ENCODE measurements at regions not wholly inside any gene's neighbourhood (a gene's known extent, or its start where the extent isn't known, plus 50 kb on each side); places are given as distances from the start of the nearest gene placed in this dataset.

DNA sequence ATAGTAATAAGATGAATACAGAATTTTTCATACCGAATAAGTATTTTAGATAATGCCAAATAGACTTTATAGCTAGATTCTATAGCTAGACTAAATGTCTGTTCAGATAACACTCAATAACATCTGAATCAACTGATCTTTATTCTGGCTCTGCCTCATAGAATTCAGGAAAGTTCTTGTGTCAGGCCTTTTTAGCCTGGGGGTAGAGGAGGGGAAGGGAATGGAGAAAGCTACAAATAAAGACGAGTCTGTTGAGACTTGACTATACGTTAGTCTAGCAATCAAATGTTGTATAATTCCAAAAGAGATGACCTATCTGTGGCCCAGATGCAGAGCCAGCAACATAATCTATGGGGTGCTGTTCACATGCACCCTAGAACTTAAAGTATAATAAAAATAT, 106.6 kb upstream of the ABI3BP start:
- ATAC-seq, result no peak

DNA sequence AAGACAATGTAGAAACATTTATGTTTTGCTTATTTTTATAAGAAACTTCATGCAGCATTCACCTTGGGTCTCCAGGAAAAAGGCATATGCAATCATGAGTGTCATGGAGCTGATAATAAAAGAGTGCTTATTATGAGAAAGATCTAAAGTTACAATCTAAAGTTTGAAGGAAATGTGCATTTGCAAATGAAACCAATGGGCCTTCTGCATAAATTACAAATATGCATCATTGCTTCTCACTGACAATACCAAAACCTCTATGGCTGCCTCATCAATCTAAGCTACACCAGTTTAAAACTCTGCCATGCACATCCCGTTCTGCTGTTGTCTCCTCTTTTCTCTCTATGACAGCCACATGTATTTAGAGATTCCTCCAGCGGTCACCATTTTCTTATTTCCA, 103.2 kb upstream of the ABI3BP start:
- intact Hi-C loops (cut with micrococcal nuclease), result no loop called here
- ATAC-seq (no peak), DNase-seq (no peak)

More for the DNA sequence above, 106.6 kb upstream of the ABI3BP start:
- DNase-seq, result no peak
- intact Hi-C loops (cut with micrococcal nuclease), result no loop called here

DNA sequence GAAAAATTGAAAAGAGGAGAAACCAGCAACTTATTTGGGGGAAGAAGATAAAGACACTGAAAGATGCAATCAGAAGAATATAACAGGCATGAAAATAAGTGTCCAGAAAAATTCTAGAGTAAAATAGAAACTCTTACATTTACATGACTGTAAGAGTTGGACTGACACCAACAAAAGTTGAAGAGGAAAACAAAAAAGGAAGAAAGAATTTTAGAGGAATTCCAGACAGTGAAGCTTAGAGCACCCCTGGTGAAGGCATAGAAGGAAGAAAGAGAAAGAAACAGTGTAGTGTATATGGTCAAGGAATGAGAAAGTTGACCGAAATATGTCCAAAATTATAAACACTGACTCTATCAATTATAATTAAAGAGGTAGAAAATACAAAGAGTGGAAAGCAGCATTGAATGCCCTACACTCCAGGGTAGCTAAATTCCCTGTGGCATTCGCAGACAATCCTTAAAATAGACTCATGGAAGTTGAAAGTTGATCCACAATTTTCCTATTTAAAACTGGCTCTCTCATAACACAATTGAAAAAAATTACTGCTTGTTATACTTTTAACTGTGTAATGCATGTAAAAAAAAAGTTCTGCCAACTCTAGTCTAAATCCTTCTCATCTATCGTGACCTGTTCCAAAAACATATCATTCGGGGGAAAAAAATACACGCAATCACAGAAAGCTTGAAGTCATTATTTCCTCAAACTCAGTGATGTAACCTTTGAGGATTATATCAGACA, 102.6 kb upstream of the ABI3BP start:
- ATAC-seq (no peak), DNase-seq (no peak)
- intact Hi-C loops (cut with micrococcal nuclease), result no loop called here

DNA sequence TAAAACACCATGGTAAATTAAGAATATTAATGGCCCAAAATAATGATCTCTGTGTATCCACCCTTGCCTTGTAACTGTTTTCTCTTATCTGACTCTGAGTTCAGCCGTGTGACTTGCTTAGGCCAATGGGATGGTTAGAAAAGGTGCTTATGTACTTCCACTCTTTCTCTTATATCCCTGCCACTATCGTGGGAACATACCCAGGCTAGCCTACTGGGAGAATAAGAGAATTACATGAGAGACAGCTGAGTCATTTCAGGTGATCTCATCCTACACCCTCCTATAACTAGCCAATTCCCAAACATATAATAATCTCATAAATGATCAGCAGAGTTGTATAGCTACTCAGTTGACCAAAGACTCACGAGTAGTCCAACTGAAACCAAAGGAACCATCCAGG, 98.3 kb upstream of the ABI3BP start:
- DNase-seq (no peak), ATAC-seq (no peak)
- intact Hi-C loops (cut with micrococcal nuclease), result no loop called here

DNA sequence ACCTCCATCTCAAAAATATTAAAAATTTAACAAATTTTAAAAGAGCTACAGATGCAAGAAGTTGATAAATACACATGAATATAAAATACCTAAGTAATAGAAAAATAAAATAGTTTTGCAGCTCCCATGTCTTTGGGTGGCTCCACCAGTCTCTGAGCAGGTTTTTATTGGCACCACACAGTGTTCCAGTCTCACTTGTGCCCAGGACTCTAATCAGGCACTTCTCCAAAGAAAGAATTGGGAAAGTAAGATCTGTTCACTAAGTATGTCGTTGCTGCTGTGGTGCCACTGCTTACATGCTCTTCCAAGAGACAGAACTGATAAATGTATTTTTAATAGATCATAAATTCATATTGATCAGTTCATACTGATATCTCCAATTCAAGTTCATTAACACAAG, 92.5 kb upstream of the ABI3BP start:
- DNase-seq (no peak), ATAC-seq (peak; percentile 51)
- intact Hi-C loops (cut with micrococcal nuclease), result no loop called here

DNA sequence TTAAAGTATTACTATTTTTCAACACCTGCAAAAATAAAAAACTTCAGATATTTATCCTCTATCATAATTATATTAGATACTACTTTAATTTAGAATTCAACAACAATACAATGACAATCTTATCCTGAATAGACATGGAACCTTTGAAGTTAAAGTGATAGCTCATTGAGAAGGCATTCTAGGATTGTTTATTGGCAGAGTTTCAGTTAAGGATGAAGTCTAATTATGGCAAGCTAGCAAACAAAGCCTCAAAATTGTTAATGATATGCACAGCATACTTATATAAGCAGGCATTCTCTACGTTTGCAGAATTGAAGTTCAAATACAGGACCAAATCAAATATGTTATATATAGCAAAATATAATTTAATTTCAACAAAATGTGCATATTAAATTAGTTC, 91.2 kb upstream of the ABI3BP start:
- intact Hi-C loops (cut with micrococcal nuclease), result no loop called here
- DNase-seq, result no peak
- peak; percentile 47 for ATAC-seq

DNA sequence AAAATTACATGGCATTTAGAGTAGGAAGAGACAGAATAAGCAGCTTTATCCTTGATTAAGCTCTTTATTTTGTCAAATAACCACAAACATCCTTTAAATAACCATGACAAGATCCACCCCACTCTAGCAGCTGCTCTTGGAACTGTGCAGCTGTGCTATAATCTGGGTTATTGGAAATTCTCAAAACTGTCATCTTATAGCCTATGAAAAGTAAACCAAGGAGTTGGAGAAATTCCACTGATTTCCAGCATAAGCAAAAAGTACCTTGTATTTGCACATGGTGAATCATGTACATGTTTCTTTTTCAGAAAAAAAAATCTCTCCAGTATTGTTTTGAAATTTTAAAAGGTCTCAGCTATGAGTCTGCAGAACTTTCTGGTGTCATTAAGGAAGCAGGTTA, 88.8 kb upstream of the ABI3BP start:
- no peak for DNase-seq
- no peak for ATAC-seq

DNA sequence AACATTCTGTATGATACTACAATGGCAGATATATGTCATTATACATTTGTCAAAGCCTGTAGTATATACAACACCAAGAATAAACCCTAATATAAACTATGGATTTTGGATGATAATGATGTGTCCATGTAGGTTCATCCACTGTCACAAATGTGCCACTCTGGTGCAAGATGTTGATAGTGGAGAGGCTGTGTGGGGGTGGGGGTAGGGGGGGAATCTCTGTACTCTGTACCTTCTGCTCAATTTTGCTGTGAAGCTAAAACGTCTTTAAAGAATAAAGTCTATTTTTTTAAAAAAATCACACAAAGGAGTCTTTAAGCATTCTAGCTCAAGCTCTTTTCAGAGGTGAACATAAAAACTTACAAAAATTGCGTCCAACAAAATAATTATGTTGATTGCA, 88.2 kb upstream of the ABI3BP start:
- ATAC-seq (no peak), DNase-seq (no peak)
- intact Hi-C loops (cut with micrococcal nuclease), result no loop called here

More for the DNA sequence above, 88.8 kb upstream of the ABI3BP start:
- intact Hi-C loops (cut with micrococcal nuclease), result no loop called here

DNA sequence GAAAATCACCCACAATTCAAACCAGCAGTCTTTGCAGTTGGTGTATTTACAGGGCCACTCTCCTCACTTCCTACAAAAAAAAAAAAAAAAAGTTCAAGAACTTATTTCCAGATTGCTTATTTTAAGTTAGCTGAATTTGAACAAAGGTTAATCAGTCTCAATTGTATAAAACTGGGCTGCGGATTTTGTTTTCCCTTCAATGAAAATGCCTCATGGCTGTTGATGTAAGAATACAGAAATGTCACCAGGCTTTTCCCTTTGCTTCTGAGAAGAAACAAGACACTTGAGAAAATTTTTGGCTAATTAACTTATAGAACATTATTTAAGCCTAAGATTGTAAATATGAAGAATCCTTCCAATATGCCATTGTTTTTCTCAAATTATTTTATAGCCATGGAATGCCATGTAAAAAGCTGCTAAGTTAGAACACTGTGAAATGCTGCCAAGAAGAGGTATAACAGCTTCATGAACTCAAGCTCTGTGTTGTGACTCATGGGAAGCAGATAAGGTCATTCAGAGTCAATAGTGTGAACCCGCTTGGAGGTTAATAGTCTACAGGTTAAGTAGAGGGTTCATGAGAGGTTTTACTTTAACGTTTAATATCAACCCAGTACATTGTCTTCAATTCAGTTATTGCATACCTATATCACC, 84.3 kb upstream of the ABI3BP start:
- ATAC-seq (no peak), DNase-seq (no peak)
- intact Hi-C loops (cut with micrococcal nuclease), result loop anchor here (10.0 kb wide), 1 partner anchor 117 kb away; no protein-coding TSS in a partner anchor

DNA sequence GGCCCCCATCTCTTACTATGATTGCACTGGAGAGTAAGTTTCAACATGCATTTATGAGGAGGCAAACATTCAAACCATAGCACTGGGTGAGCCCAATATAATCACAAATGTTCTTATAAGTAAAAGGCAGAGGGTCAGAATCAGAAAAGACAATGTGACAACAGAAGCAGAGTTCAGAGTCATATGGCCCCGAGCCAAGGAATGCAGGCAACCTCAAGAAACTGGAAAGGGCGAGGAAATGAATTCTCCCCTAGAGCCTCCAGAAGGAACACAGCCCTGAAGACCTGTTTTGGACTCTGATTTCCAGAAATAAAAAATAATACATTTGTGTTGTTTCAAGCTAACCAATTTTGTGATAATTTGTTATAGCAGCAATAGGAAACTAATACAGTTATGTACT, 81.3 kb upstream of the ABI3BP start:
- no peak for ATAC-seq
- intact Hi-C loops (cut with micrococcal nuclease), result loop anchor here (10.0 kb wide), 1 partner anchor 120 kb away; no protein-coding TSS in a partner anchor
- no peak for DNase-seq

DNA sequence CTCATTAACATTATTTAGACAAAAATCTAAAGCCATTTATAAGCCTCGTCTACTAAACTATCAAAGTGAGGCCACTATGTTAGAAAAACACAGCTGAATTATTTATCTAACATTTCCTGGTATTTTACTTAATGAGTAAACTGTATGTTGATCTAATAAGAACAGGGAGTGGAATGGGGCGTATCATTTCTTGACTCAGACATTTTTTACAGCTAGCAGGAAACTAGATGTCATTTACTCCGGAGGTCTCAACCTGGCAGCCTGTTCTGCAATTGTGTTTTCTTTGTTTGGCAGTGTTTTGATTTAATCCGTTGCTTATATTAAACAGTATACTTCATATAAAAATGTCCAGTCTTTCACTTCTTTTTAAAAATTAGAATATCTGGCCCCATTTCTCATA, 79.1 kb upstream of the ABI3BP start:
- no peak for ATAC-seq
- DNase-seq, result no peak
- intact Hi-C loops (cut with micrococcal nuclease), result loop anchor here (10.0 kb wide), 1 partner anchor 123 kb away; no protein-coding TSS in a partner anchor

DNA sequence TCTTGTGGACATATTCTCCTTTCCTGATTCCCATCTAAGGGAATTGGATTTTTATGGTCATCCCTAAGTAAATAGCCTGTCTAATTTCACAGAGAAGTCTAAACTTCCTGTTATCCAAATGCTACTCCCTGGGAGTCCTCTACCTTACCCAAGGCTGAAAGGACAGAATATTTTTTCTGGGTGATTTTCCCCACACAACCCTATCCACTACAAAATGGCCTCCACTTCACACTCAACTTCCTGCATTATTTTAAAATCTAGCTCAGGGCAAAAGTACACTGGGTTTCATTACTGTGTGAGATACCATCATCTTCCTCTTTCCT, 77.5 kb upstream of the ABI3BP start:
- intact Hi-C loops (cut with micrococcal nuclease), result loop anchor here (10.0 kb wide), 1 partner anchor 124 kb away; no protein-coding TSS in a partner anchor
- no peak for DNase-seq
- ATAC-seq, result no peak

DNA sequence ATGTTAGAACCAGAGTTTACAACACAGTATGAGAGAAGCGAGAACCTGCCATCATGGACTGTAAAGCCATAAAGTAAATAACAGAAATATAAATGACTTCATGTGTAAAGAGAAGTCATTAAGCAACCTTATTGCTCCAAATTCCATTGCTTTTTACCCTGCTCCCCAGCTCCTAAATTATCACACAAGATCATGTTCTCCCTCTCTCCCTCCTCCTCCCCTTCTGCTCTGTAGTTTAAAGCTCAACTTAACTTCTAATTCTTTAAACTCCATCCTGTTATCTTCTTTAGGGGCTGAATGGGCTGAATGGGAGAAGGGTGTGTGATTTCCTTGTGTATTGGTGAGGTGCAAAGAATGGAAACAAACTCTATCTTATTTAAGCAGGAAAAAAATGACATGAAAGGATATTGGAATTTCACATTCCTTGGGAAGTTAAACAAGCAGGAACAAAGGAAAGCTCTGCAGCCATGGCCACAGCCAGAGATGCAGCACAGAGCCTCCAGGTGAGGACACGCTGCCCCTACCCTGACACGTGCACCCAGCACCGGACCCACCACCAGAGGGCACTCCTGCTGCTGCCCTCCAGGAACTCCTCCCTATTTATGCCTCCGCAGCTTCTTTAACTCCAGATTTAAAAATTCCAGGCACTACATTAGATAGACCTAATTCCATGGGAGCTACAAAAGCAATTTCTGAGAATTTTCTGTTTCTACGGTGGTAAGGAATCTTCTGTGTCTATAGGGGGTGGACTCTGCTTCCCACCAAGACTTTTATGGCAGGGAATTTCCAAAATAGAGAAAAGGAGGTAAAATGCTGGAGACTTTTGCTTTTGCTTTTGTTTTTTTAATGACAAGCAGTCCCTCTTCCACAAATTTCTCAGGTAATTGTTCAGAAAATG, 76.9 kb upstream of the ABI3BP start:
- intact Hi-C loops (cut with micrococcal nuclease), result loop anchor here (10.0 kb wide), 1 partner anchor 125 kb away; no protein-coding TSS in a partner anchor
- ATAC-seq, result peak; percentile 79
- peak; percentile 79 for DNase-seq

DNA sequence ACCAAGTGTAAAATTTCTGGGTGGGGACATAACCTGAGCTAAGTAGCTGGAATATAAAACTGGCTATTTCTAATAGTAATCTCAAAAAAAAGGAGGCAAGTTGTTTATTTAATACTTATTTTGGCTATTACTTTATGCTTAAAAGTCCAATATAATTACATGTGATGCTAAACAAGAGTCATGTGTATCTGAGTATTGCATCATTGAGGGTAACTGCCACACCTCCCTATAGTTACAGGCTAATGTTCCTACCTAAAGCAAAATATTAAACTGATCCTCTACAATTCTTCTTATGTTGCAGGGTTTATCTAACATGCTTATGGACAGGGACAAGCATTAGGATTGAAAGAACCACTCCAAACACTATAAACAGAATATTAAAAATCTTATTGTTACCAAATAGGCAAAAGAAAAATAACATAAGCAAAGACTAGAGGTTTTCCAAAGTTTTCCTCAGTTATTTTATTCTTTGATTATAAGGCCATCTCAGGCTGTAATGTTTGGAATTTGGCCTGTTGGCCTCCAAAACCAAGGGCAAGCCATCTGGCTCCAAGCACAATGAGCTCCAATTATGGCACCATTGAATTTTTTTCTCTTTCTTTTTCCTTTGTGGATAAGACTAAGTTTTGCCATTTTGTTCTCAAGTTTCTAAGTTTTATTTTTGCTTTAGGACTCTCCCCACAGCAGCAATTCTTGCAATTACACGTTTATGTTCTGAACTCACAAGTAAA, 75.8 kb upstream of the ABI3BP start:
- intact Hi-C loops (cut with micrococcal nuclease), result no loop called here
- ATAC-seq (no peak), DNase-seq (no peak)

DNA sequence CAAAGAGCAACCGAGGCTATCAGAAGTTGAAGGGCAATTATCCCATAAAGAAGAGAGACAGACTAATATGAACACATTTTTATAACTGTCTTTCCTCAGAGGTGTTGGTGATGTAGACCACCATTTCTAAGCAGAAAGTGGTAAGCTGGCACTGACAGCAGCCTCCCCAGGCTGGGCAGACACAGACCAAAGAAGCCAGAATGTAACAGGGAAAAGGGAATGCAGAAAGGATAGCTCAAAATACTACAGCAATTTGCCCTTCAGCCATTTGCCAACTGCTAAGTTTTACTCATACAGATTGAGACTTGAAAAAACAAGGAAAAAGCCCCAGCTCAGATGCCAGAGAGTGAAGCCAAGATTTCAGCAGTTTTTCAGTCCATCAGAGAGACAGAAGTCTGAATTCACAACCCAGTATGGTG, 73.5 kb upstream of the ABI3BP start:
- DNase-seq (no peak), ATAC-seq (peak; percentile 25)
- intact Hi-C loops (cut with micrococcal nuclease), result no loop called here

DNA sequence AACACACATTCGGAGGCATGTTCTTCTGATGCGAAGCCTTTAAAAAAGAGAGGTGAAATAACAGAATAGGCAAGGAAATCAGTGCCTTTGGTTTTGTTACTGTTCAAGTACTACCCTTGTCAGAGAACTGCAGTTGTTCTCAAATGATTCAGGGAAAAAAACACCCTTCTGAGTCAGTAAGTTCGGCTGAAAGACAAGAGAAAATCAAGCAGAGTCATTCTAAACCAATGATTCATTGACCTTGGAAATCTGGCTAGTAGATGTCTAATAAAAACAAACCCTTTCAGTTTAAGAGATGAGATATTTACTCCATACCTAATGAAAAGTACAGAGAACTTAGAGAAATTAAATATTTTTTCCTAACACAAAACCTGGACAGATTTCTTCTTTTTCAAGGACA, 72.7 kb upstream of the ABI3BP start:
- no peak for DNase-seq
- ATAC-seq, result peak; percentile 79
- intact Hi-C loops (cut with micrococcal nuclease), result no loop called here

DNA sequence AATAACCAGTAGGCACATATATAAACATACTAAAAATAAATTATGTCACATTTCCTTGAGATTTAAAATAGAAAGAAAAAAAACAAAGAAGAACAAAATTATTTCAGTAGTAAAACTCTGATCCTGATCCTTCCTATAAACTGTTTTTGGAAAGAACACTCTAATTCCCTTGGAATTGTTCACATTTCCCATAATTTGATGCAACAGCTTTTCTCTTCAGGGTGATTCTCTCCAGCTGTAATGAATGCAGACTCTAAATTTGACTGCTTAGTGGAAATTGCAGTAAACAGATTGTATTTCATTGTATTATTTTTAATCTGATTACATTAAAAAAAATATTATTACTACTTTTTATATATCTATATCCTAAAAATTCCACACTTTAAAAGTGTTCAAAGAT, 70.2 kb upstream of the ABI3BP start:
- intact Hi-C loops (cut with micrococcal nuclease), result no loop called here
- DNase-seq, result no peak
- no peak for ATAC-seq

DNA sequence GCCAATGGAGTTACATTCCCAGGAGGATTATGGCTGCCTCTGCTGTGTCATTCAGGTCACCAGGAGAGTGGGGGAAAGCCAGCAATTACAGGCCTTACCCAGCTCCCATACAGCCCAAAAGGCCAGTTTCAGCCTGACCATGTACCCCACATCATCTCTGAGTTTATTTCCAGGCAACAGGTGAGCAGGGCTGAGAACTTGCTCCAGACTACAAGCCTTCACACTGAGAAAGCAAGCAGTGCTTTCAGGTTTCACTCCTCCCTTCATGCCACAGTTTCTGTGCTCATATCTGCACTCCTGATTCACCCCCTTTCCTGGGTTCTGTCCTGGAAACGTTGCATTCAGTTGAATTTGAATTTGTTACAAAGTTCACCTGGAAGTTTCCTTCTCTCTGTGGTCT, 68.1 kb upstream of the ABI3BP start:
- DNase-seq (no peak), ATAC-seq (no peak)
- intact Hi-C loops (cut with micrococcal nuclease), result no loop called here

DNA sequence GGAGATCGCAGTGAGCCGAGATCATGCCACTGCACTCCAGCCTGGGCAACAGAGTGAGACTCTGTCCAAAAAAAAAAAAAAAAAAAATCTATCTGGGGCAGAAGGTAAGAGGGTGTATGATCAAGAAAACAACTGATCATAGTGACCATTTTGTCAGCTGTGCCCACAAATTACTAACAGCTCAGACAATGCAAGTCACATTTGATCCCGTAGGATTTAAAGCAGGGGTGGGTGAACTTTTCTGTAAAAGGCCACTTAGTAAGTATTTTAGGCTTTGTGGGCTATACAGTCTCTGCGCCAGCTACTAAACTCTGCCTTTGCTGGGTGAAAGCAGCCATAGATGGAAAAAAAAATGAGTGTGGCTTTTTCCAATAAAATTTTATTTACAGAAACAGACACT, 57.6 kb upstream of the ABI3BP start:
- ATAC-seq, result no peak
- intact Hi-C loops (cut with micrococcal nuclease), result no loop called here
- DNase-seq, result no peak
